Activated CD8-positive, alpha-beta memory T cell treated with anti-CD3 and anti-CD28 coated beads, Interleukin-2, amount 10 ng/mL, durations not matched to agents 7 days and 5 days (primary cell): ENCODE measurements at regions not wholly inside any gene's neighbourhood (a gene's known extent, or its start where the extent isn't known, plus 50 kb on each side); places are given as distances from the start of the nearest gene placed in this dataset.

Source experiments
- ATAC-seq: fragments of 150-1000 bp; cut with Tn5 transposase; one replicate; pipeline ENCODE4 v1.10.0; 2021; ENCODE audit warnings: moderate library complexity
- CTCF ChIA-PET: fragments of 350-600 bp; sonication (Branson Sonifier 250); formaldehyde crosslinking; loops from one replicate; lab custom pipeline; 2021; ENCODE audit warnings: antibody characterized with exemption; lab: Charles Lee
- DNase-seq: peaks from one replicate; pipeline ENCODE4 v3.0.0-alpha.2; 2020
- H3K27ac Mint-ChIP-seq: one replicate; pipeline ENCODE4 v1.8.0; 2021; ENCODE audit warnings: mild to moderate bottlenecking, mixed read lengths
- H3K27me3 Mint-ChIP-seq: one replicate; pipeline ENCODE4 v1.8.0; 2021; ENCODE audit warnings: mixed read lengths
- H3K36me3 Mint-ChIP-seq: one replicate; pipeline ENCODE4 v1.8.0; 2021; ENCODE audit warnings: mild to moderate bottlenecking, mixed read lengths
- H3K4me1 Mint-ChIP-seq: one replicate; pipeline ENCODE4 v1.8.0; 2021; ENCODE audit warnings: mixed read lengths
- H3K4me3 Mint-ChIP-seq: one replicate; pipeline ENCODE4 v1.8.0; 2021; ENCODE audit warnings: mild to moderate bottlenecking, moderate library complexity, mixed read lengths
- H3K9me3 Mint-ChIP-seq: one replicate; pipeline ENCODE4 v1.8.0; 2022; ENCODE audit warnings: low read depth, mixed read lengths

GRCh38 chr7:116443101-116443523, 56.4 kb upstream of the CAV2 start:
- Mint-ChIP-seq H3K4me1 (no peaks in the 10 kb centered on the region), H3K27ac (no peak overlapping the region), H3K27me3 (peaks cover 16% of the 10 kb centered on the region), H3K4me3 (no peak overlapping the region), H3K9me3 (no peaks in the 10 kb centered on the region), H3K36me3 (no peaks in the 10 kb centered on the region)
- no peak for DNase-seq
- no peak for ATAC-seq
- CTCF ChIA-PET = no interaction called here

GRCh38 chr7:116443646-116444045, 55.9 kb upstream of the CAV2 start:
- no peaks in the 10 kb centered on the region for H3K9me3 Mint-ChIP-seq
- peaks cover 16% of the 10 kb centered on the region for H3K27me3 Mint-ChIP-seq
- H3K27ac Mint-ChIP-seq = no peak overlapping the region
- H3K4me3 Mint-ChIP-seq = no peak overlapping the region
- H3K36me3 Mint-ChIP-seq = no peaks in the 10 kb centered on the region
- DNase-seq = no peak
- no peaks in the 10 kb centered on the region for H3K4me1 Mint-ChIP-seq
- CTCF ChIA-PET = no interaction called here
- no peak for ATAC-seq

GRCh38 chr7:116445447-116446211, 53.9 kb upstream of the CAV2 start:
- no peak overlapping the region for H3K27ac Mint-ChIP-seq
- no peaks in the 10 kb centered on the region for H3K4me1 Mint-ChIP-seq
- H3K9me3 Mint-ChIP-seq = no peaks in the 10 kb centered on the region
- ATAC-seq = no peak
- H3K27me3 Mint-ChIP-seq = peaks cover 24% of the 10 kb centered on the region
- DNase-seq = no peak
- no peak overlapping the region for H3K4me3 Mint-ChIP-seq
- no peaks in the 10 kb centered on the region for H3K36me3 Mint-ChIP-seq
- CTCF ChIA-PET = no interaction called here

- H3K4me3 Mint-ChIP-seq = no peak overlapping the region
- CTCF ChIA-PET = no interaction called here
- ATAC-seq = no peak
These were observed 53.2 kb upstream of the CAV2 start for GRCh38 chr7:116446212-116446855.

GRCh38 chr7:116447436-116447835, 52.1 kb upstream of the CAV2 start:
- CTCF ChIA-PET = no interaction called here
- DNase-seq (no peak), ATAC-seq (no peak)
- H3K4me1 Mint-ChIP-seq = no peaks in the 10 kb centered on the region
- H3K36me3 Mint-ChIP-seq = no peaks in the 10 kb centered on the region
- H3K4me3 Mint-ChIP-seq = no peak overlapping the region
- H3K27ac Mint-ChIP-seq = no peak overlapping the region
- H3K27me3 Mint-ChIP-seq = peaks cover 24% of the 10 kb centered on the region
- H3K9me3 Mint-ChIP-seq = no peaks in the 10 kb centered on the region

More at GRCh38 chr7:116446212-116446855, 53.2 kb upstream of the CAV2 start:
- Mint-ChIP-seq H3K4me1 (no peaks in the 10 kb centered on the region), H3K9me3 (no peaks in the 10 kb centered on the region), H3K27me3 (peaks cover 24% of the 10 kb centered on the region), H3K27ac (no peak overlapping the region), H3K36me3 (no peaks in the 10 kb centered on the region)
- no peak for DNase-seq

GRCh38 chr7:116447966-116448839, 51.3 kb upstream of the CAV2 start:
- peaks cover 22% of the 10 kb centered on the region for H3K27me3 Mint-ChIP-seq
- no peaks in the 10 kb centered on the region for H3K9me3 Mint-ChIP-seq
- no peak overlapping the region for H3K4me3 Mint-ChIP-seq
- no peaks in the 10 kb centered on the region for H3K36me3 Mint-ChIP-seq
- H3K27ac Mint-ChIP-seq = no peak overlapping the region
- H3K4me1 Mint-ChIP-seq = no peaks in the 10 kb centered on the region
- ATAC-seq (no peak), DNase-seq (no peak)
- CTCF ChIA-PET = no interaction called here

GRCh38 chr7:116449441-116449840, 50.1 kb upstream of the CAV2 start:
- no peak for ATAC-seq

More at GRCh38 chr7:116449441-116449840, 50.1 kb upstream of the CAV2 start:
- Mint-ChIP-seq H3K9me3 (no peaks in the 10 kb centered on the region), H3K4me3 (no peak overlapping the region), H3K4me1 (no peaks in the 10 kb centered on the region), H3K27ac (no peak overlapping the region), H3K27me3 (peaks cover 19% of the 10 kb centered on the region), H3K36me3 (no peaks in the 10 kb centered on the region)
- DNase-seq = no peak
- CTCF ChIA-PET = no interaction called here
